ENCODE measurements at regions not wholly inside any gene's neighbourhood (a gene's known extent, or its start where the extent isn't known, plus 50 kb on each side); places are given as distances from the start of the nearest gene placed in this dataset.

DNA sequence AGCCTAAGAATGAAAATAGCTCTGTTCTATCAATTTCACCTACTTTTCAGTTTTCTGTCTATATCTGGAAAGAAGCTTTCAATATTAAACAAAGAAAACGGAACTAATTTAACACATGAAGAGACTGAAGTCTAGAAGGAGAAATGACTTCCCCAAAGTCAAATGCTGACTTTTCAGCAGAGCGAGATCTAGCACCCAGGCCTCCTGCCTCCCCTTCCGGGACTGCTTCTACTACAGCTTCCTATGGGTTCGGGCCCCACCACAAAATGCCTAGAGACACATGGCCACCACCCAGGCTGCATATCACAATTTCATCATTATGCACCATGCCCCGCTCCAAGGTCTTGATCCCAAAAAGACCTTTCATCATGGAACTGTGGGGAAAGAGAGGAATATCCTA lies 104.5 kb downstream of the SST start:
- H4K20me1 ChIP-seq (replicated peaks; ENCODE audit: control insufficient read depth, insufficient read depth, low read length) = no peaks in the 10 kb centered on the region
- 0% methylated on average over 5 of the region's 5 CpGs for WGBS (ENCODE audit: insufficient coverage, low coverage, missing lambda C conversion rate)
- no TSS peak for BruUV-seq (replicated peaks)

More for the DNA sequence above, 104.5 kb downstream of the SST start:
- H3K4me1 ChIP-seq (replicated peaks in 1 of 2; ENCODE audit: control insufficient read depth in 2 of 2, insufficient read depth in 2 of 2, low read length in 2 of 2) = no peaks in the 10 kb centered on the region
- ChIA-PET CTCF (ENCODE audit: low intra/inter-chr PET ratio) (no interaction called here), POLR2A (no interaction called here)
- intact Hi-C loops (cut with micrococcal nuclease) (no loop called here), in situ Hi-C loops (cut with MboI) (no loop called here)
- H3K9me1 ChIP-seq (ENCODE audit: control insufficient read depth, insufficient read depth, low read length) = no peaks in the 10 kb centered on the region
- no peaks in the 10 kb centered on the region for H3K79me2 ChIP-seq (ENCODE audit: control insufficient read depth, insufficient read depth, low read length)
- no peaks in the 10 kb centered on the region for H3K9me3 ChIP-seq (replicated peaks; ENCODE audit: control insufficient read depth, insufficient read depth, low read depth, low read length)
- DNase-seq (ENCODE audit: extremely low read depth in 1 of 4, low spot score in 3 of 4) = no peak
- TF ChIP-seq NEUROD1 (IDR thresholded peaks at IDR 0.05; ENCODE audit: borderline replicate concordance, low read depth, low read length, partially characterized antibody) (no peak), OTX1 (CRISPR knock-in tag; IDR thresholded peaks at IDR 0.05) (no peak), RNF2 (IDR thresholded peaks at IDR 0.05) (no peak), RCOR1 (IDR thresholded peaks at IDR 0.05; ENCODE audit: borderline replicate concordance in 1 of 2, low read depth in 2 of 2, low read length in 2 of 2) (no peak), HOXB6 (CRISPR knock-in tag; IDR thresholded peaks at IDR 0.05; ENCODE audit: borderline replicate concordance) (no peak), ZC3H4 (CRISPR knock-in tag; IDR thresholded peaks at IDR 0.05; ENCODE audit: borderline replicate concordance) (no peak), RBM39 (optimal IDR thresholded peaks at IDR 0.05; ENCODE audit: low read depth, low read length) (no peak), TAL1 (IDR thresholded peaks at IDR 0.05) (no peak), POLR3G (IDR thresholded peaks at IDR 0.05; ENCODE audit: extremely low read depth, insufficient read length, insufficient replicate concordance) (no peak), JUN (IDR thresholded peaks at IDR 0.05; ENCODE audit: borderline replicate concordance, low read depth, low read length) (no peak), JUN (CRISPR knock-in tag; IDR thresholded peaks at IDR 0.05; ENCODE audit: borderline replicate concordance) (no peak), MIER1 (IDR thresholded peaks at IDR 0.05; ENCODE audit: low read depth) (no peak), SIRT6 (IDR thresholded peaks at IDR 0.05; ENCODE audit: low read depth, low read length) (no peak), CREB1 (IDR thresholded peaks at IDR 0.05) (no peak), CREB1 (CRISPR knock-in tag; IDR thresholded peaks at IDR 0.05) (no peak), RBM25 (IDR thresholded peaks at IDR 0.05; ENCODE audit: low read depth, low read length, severe bottlenecking) (no peak), RUNX1 (IDR thresholded peaks at IDR 0.05; ENCODE audit: low read depth) (no peak)
- TF ChIP-seq, protein P1, sequence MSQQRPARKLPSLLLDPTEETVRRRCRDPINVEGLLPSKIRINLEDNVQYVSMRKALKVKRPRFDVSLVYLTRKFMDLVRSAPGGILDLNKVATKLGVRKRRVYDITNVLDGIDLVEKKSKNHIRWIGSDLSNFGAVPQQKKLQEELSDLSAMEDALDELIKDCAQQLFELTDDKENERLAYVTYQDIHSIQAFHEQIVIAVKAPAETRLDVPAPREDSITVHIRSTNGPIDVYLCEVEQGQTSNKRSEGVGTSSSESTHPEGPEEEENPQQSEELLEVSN (IDR thresholded peaks at IDR 0.05; ENCODE audit: borderline replicate concordance in 1 of 2, extremely low read depth in 1 of 2, insufficient read depth in 1 of 2, insufficient read length in 1 of 2, low read depth in 1 of 2, low read length in 1 of 2, poor library complexity in 1 of 2, severe bottlenecking in 1 of 2) = no peak
- TF ChIP-seq, protein P2, sequence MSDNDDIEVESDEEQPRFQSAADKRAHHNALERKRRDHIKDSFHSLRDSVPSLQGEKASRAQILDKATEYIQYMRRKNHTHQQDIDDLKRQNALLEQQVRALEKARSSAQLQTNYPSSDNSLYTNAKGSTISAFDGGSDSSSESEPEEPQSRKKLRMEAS (CRISPR knock-in tag; IDR thresholded peaks at IDR 0.05) = no peak
- TF ChIP-seq, protein P3, sequence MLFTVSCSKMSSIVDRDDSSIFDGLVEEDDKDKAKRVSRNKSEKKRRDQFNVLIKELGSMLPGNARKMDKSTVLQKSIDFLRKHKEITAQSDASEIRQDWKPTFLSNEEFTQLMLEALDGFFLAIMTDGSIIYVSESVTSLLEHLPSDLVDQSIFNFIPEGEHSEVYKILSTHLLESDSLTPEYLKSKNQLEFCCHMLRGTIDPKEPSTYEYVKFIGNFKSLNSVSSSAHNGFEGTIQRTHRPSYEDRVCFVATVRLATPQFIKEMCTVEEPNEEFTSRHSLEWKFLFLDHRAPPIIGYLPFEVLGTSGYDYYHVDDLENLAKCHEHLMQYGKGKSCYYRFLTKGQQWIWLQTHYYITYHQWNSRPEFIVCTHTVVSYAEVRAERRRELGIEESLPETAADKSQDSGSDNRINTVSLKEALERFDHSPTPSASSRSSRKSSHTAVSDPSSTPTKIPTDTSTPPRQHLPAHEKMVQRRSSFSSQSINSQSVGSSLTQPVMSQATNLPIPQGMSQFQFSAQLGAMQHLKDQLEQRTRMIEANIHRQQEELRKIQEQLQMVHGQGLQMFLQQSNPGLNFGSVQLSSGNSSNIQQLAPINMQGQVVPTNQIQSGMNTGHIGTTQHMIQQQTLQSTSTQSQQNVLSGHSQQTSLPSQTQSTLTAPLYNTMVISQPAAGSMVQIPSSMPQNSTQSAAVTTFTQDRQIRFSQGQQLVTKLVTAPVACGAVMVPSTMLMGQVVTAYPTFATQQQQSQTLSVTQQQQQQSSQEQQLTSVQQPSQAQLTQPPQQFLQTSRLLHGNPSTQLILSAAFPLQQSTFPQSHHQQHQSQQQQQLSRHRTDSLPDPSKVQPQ (CRISPR knock-in tag; IDR thresholded peaks at IDR 0.05; ENCODE audit: borderline replicate concordance) = no peak
- no peaks in the 10 kb centered on the region for H3K36me3 ChIP-seq (ENCODE audit: control insufficient read depth, insufficient read depth, low read length)
- no peak overlapping the region for H3K4me2 ChIP-seq (ENCODE audit: insufficient read depth, low read length)
- H2AFZ ChIP-seq (ENCODE audit: low read depth, low read length) = no peak overlapping the region
- H3K27ac ChIP-seq (ENCODE audit: extremely low read depth, low read depth, low read length) = no peak overlapping the region
- H3K27me3 ChIP-seq (ENCODE audit: control insufficient read depth in 2 of 2, insufficient read depth in 2 of 2, low read length in 2 of 2) = peaks cover 5 to 6% of the 10 kb centered on the region in 2 experiments; a peak in 2 of 5 replicates
- FAIRE-seq = no peak
- no peak overlapping the region for H3K4me3 ChIP-seq
- no peak for ATAC-seq
- no peak overlapping the region for H3K9ac ChIP-seq (ENCODE audit: insufficient read depth in 1 of 2, low read depth in 2 of 2, low read length in 2 of 2)

Measured in K562 (cell line).